OCI-LY7 (cell line): ENCODE measurements at regions not wholly inside any gene's neighbourhood (a gene's known extent, or its start where the extent isn't known, plus 50 kb on each side); places are given as distances from the start of the nearest gene placed in this dataset.

Experiments used
- CTCF ChIP-seq: fragments of 200-600 bp; sonication (generic); conservative IDR thresholded peaks from 2 replicates; pipeline ENCODE4 v1.5.1; 2014; ENCODE audit warnings: mild to moderate bottlenecking, antibody characterized with exemption, low read length, moderate library complexity, mixed read lengths
- EZH2phosphoT487 ChIP-seq: fragments of 200-600 bp; sonication (generic); IDR thresholded peaks from 2 replicates; pipeline ENCODE4 v1.6.1; 2018; ENCODE audit warnings: low read depth, borderline replicate concordance, mild to moderate bottlenecking, mixed run types, antibody characterized with exemption, low read length, moderate library complexity, mixed read lengths

- TF ChIP-seq CTCF (no peak), EZH2phosphoT487 (no peak)
Observed at GRCh38 chr5:113922343-113922742, 408.8 kb downstream of the YTHDC2 start.
